Left cardiac atrium (tissue), 4 donors: ENCODE measurements at regions not wholly inside any gene's neighbourhood (a gene's known extent, or its start where the extent isn't known, plus 50 kb on each side); places are given as distances from the start of the nearest gene placed in this dataset.
"Not testable (repeated sequence)": the region's sequence is repeated elsewhere in the genome, so short reads cannot be mapped to it uniquely, and the experiment has no call there.

ENCODE experiments used
- ATAC-seq, 2 donors: fragments of 200-7000 bp; cut with Tn5 transposase; one replicate each; pipeline ENCODE4 v1.9.1; 2020; ENCODE audit warnings: mild to moderate bottlenecking in 2 of 2, moderate library complexity in 2 of 2
- DNase-seq: peaks from one replicate; pipeline ENCODE4 v3.0.0-alpha.2; 2020
- intact Hi-C, 2 donors: fragments of 100-400 bp; cut with DNase I; formaldehyde crosslinking; loops; one replicate each; pipeline versions ENCODE4 v1.14.1 to v1.15.1; 2022 to 2023
- donor health status: DM: no; HTN: yes; CAD: no.
- donor health status: DM: no; HTN: yes; CAD: no; lungs with severe emphysema.
- donor health status: DM: yes; HTN: yes; CAD: no.
- donor health status: Dilated cardiomyopathy.

DNA sequence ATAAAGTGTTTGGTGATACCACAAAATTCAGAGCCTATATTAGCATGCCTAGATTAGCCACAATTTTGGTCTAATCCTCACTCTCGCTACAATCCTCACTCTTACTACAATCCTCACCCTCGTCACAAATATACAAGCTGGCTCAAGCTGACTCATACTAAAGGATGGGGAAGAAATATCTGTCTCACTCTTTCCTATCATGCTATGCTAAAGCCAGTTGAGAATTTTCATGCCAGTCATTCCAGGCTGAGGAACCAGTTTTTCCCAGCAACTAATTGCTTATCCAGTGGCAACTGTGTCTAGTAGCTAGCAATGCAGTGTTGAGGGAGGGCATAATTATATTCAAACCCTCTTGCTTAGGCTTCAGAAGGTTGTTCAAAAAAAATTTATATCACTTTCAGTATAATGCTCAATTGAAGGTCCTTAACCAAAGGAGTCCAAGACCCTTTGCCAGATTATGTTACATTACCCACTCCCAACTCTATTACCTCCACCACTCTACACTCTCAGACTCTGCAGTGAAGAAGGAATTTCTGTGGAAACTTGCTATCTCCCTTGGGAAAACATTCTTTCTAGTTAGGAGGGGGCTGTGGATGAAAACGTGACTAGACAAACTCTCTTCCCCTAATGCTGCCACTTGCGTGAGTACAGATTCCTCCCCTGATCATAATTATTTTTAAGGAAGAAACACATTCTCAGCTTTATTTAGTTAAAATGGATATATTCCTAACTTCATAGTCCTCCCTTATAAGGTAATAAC, 810.3 kb upstream of the ACO1 start:
- DNase-seq (no peak), ATAC-seq (no peak)
- intact Hi-C loops: no loop called here

DNA sequence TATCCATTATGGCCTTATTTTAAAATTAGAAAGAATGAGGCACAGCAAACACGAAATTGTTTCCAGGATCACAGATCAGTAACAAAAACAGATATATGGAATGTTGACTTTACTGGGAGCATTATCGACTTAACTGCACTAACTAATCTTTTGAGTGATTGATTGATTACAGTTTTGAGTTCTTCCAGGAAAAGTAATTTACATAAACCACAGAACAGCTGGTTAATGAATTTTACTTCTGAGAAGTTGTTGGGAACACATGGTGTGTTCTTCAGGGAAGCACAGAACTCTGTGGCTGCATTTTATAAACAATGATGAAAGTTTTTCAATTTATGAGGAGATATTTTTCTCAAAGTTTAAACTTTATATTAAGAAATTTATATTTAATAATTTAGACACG, 802.4 kb upstream of the ACO1 start:
- intact Hi-C loops: loop anchor here in 1 of 2 donors (10.0 kb wide), 1 partner anchor 47 kb away; no protein-coding TSS in a partner anchor
- ATAC-seq (no peak), DNase-seq (no peak)

DNA sequence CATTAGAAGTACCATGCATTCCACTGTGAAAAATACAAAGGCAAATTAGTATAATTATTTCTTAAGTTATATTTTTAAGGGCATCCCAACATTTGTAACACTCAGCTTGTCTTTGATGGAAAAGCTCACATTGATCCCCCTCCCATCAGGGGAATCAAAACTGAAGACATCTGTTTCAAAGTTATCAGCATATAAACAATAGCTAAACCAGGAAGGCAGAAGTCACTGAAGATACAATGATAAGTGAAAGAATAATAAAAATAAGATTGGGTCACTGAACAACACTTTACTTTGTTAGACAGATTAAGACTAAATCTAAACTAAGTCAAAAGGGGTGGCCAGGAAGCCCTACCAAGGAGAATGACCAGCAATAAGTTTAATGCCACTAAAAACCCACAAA, 801.9 kb upstream of the ACO1 start:
- intact Hi-C loops: loop anchor here in 1 of 2 donors (10.0 kb wide), 1 partner anchor 48 kb away; no protein-coding TSS in a partner anchor
- ATAC-seq: no peak
- no peak for DNase-seq

- DNase-seq (no peak), ATAC-seq (no peak)
- intact Hi-C loops: loop anchor here in 1 of 2 donors (10.0 kb wide), 1 partner anchor 50 kb away; no protein-coding TSS in a partner anchor
These were observed 799.3 kb upstream of the ACO1 start for GRCh38 chr9:31585158-31585557.

- DNase-seq: no peak
- intact Hi-C loops: loop anchor here in 1 of 2 donors (10.0 kb wide), 1 partner anchor 52 kb away; no protein-coding TSS in a partner anchor
- ATAC-seq: no peak
These were observed 797.3 kb upstream of the ACO1 start for GRCh38 chr9:31587146-31587545.

DNA sequence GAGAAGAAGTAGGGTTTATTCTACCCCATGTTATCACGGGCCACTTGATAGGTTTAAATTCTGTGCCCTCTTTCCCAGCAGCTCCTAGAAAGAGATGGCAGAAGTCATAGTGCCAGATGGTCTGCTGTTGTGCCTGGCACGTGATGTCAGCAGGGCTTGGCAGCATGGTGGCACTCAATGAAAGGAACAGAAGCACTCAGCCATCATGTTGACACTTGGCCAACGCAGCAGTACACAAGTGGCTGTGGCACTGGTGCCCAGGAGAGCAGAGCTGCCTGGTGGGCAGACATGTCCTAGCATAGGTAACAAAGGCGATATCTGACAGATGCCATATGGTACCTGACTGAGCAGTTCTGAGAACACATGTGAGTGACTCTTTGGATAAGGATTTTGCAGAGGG, 796.4 kb upstream of the ACO1 start:
- no peak for ATAC-seq
- intact Hi-C loops: loop anchor here in 1 of 2 donors (10.0 kb wide), 1 partner anchor 53 kb away; no protein-coding TSS in a partner anchor
- DNase-seq: no peak

- intact Hi-C loops: loop anchor here in 1 of 2 donors (10.0 kb wide), 1 partner anchor 54 kb away; no protein-coding TSS in a partner anchor
- ATAC-seq (no peak), DNase-seq (no peak)
These were observed 795.7 kb upstream of the ACO1 start for GRCh38 chr9:31588756-31589155.

- ATAC-seq (no peak), DNase-seq (no peak)
- intact Hi-C loops: no loop called here
These were observed 794.4 kb upstream of the ACO1 start for GRCh38 chr9:31590091-31590490.

- intact Hi-C loops, DNase-seq, ATAC-seq: not testable (repeated sequence)
These were observed 787.4 kb upstream of the ACO1 start for GRCh38 chr9:31597086-31597485.

GRCh38 chr9:31597977-31598376, 786.5 kb upstream of the ACO1 start:
- no peak for DNase-seq
- no peak for ATAC-seq
- intact Hi-C loops: no loop called here

DNA sequence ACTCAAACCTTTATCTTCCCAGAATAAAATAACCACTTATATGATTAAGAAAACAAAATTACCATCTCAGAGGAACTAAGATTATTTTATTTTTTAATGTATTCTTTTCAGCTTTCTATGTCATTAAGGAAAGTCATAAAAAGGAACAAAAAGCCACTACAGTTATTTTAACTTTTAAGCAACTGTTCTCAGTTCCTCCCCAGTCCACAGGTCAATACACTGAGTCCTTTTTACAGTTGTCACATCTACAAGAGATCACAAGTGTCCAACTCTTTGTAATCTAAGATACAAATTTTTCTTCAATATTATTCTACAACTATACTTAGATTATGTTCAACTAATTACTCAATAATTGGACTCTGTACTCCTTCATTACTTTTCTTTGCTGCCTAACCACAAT, 782.8 kb upstream of the ACO1 start:
- ATAC-seq (no peak), DNase-seq (no peak)
- intact Hi-C loops: no loop called here

DNA sequence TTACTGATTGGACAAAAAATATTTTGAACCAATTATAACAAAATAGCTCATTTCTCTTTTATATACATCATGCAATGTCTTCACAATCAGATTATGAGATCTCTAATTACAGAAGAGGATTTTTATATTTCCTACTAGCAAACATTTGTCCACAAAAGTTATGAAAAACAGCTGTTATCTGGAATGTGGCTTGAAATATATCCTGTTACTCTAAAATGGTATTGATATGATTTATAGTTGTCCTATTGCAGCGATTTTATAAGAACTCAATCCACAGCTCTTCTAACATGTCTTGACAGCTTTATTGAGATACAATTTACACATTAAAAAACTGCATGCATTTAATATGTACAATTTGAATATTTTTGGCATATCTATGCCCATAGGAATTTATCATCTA, 779.9 kb upstream of the ACO1 start:
- intact Hi-C loops: no loop called here
- DNase-seq (no peak), ATAC-seq (no peak)

DNA sequence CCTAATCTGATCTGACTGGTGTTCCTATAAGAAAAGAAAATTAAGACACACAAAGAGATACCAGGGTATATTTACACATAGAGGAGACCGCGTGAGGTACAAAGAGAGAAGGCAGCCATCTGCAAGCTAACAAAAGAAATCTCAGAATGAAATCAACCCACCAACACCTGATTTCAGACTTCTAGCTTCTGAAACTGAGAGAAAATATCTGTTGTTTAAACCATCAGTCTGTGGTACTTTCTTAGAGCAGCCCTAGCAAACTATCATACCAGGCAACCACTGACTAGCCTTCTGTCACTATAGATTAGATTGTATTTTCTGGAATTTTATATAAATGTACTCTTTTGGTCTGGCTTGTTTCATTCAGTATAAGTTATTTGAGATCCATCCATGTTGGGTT, 779.3 kb upstream of the ACO1 start:
- intact Hi-C loops: no loop called here
- ATAC-seq (no peak), DNase-seq (no peak)

DNA sequence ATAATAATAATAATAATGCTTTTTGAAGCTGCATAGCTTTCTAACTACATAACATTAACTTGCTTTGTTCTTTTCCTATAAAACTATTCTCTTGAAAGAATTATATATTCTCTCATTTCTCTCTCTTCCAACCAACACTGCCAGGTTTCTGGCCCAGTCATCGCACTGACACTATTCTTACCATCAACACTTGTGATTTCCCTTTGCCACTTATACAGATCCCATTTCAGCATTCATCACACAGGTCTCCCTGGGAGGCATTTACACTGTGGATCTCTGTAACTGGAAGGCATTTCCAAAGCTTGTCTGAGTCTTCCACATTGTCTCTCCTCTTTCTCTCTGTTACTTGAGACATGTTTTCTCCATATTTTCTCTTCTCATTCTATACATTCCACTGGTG, 777.8 kb upstream of the ACO1 start:
- ATAC-seq: no peak
- intact Hi-C loops: no loop called here

DNA sequence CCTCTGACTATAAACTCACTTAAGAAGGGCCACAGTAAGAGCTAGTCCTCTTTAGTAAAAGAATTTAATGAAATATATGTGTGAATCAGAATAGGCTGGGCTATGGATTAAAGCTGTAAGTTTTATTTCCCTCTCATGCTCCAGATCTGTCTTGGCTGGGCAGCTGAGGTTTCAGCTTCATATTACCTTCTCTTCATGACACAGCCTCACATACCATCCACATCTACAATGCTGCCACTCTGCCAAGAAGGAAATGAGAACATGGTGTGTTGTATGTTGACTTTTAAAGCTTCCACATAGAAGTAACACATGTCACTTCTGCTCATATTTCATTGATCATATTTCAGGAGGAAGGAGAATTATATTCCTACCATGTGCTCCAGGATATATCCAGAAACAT, 776.0 kb upstream of the ACO1 start:
- intact Hi-C loops: no loop called here

More for the DNA sequence above, 777.8 kb upstream of the ACO1 start:
- DNase-seq: no peak

GRCh38 chr9:31608881-31609280, 775.6 kb upstream of the ACO1 start:
- DNase-seq: no peak
- ATAC-seq: no peak
- intact Hi-C loops: no loop called here

More for the DNA sequence above, 776.0 kb upstream of the ACO1 start:
- no peak for ATAC-seq
- DNase-seq: no peak

- no peak for ATAC-seq
- intact Hi-C loops: no loop called here
- DNase-seq: no peak
These were observed 772.0 kb upstream of the ACO1 start for GRCh38 chr9:31612336-31613030.

- DNase-seq: no peak
- no peak for ATAC-seq
- intact Hi-C loops: no loop called here
These were observed 768.5 kb upstream of the ACO1 start for GRCh38 chr9:31615966-31616365.

GRCh38 chr9:31623511-31623910, 760.9 kb upstream of the ACO1 start:
- intact Hi-C loops: no loop called here
- ATAC-seq (no peak), DNase-seq (no peak)

GRCh38 chr9:31629292-31629691, 755.2 kb upstream of the ACO1 start:
- ATAC-seq (no peak), DNase-seq (no peak)
- intact Hi-C loops: no loop called here
